GM13977 (cell line): ENCODE measurements at regions not wholly inside any gene's neighbourhood (a gene's known extent, or its start where the extent isn't known, plus 50 kb on each side); places are given as distances from the start of the nearest gene placed in this dataset.

Source experiments
- DNase-seq: peaks from one replicate; pipeline ENCODE4 v3.0.0; 2012; ENCODE audit warnings: low spot score
- in situ Hi-C: fragments of 300-500 bp; cut with MboI; formaldehyde crosslinking; loops from one replicate; pipeline ENCODE4 v1.12.0; 2022; ENCODE audit warnings: low sequenced_read_pairs, low pct_unique_long_range_greater_than_20kb, mixed read lengths, inconsistent platforms; ENCODE audit not compliant: unreplicated experiment
- TF ChIP-seq, protein P1 (sequence below): IDR thresholded peaks from 2 replicates; pipeline ENCODE4 v1.5.1; 2012; ENCODE audit warnings: mild to moderate bottlenecking, control low read depth; ENCODE audit not compliant: insufficient read depth; ENCODE audit errors: extremely low read depth, missing control alignments

DNA sequence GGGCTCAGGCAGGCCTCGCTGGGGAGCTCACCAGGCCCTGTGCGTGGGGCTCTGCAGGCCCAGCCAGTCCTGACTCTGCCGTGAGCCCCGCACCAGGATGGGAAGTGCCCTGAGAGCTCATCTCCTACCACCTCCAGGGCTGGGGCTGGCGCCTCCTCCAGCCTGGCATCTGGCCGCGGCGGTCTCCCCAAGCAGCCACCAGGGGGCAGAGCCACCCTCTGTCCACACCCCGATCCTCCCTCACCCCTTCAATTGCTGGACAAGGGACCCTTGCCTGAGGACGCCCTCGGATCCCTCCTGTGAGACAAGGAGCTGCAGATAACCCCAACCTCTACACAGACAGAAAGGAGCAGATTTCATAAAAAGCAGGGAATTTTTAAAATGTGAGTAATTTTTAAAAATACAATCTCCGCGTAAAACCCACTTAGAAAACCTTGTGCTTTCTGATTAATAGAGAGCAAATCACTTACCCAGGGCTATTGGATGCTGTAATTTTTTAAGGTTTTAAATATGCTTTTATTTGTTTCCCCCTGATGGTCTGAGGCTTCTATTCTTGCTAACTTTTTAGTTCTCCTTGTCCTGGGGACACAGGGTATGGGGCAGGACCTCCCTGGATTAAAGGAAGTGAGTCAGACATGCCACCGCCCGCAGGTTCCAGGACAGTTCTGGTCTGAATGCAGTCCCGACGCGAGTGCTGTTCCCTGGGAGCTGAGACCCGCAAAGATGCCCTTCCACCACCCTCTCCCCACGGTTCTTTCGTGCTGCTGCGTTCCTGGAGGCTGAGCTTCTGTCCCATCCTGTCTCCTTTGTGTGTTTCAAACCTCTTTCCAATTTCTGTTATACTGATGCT, 52.3 kb upstream of the CHRNA7 start:
- DNase-seq, result peak; percentile 60
- in situ Hi-C loops, result no loop called here
- TF ChIP-seq, protein P1, sequence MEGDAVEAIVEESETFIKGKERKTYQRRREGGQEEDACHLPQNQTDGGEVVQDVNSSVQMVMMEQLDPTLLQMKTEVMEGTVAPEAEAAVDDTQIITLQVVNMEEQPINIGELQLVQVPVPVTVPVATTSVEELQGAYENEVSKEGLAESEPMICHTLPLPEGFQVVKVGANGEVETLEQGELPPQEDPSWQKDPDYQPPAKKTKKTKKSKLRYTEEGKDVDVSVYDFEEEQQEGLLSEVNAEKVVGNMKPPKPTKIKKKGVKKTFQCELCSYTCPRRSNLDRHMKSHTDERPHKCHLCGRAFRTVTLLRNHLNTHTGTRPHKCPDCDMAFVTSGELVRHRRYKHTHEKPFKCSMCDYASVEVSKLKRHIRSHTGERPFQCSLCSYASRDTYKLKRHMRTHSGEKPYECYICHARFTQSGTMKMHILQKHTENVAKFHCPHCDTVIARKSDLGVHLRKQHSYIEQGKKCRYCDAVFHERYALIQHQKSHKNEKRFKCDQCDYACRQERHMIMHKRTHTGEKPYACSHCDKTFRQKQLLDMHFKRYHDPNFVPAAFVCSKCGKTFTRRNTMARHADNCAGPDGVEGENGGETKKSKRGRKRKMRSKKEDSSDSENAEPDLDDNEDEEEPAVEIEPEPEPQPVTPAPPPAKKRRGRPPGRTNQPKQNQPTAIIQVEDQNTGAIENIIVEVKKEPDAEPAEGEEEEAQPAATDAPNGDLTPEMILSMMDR, result peak; percentile 88
